GM12878 (cell line): ENCODE measurements at regions not wholly inside any gene's neighbourhood (a gene's known extent, or its start where the extent isn't known, plus 50 kb on each side); places are given as distances from the start of the nearest gene placed in this dataset.

Experiments used
- ATAC-seq: fragments of 200-7000 bp; cut with Tn5 transposase; 3 replicates; pipeline ENCODE4 v1.9.1; 2020; ENCODE audit warnings: mild to moderate bottlenecking, moderate library complexity
- BruUV-seq: library from RNA; stranded (reverse); fragments of 400-500 nt; replicated peaks from 2 replicates; lab custom pipeline; 2021; lab: Mats Ljungman, UMichigan
- CTCF ChIA-PET: fragments of 300-600 bp; sonication (Branson Sonifier 250); formaldehyde crosslinking; extraction: SDS; loops from one replicate; lab custom pipeline; 2021; ENCODE audit warnings: inconsistent platforms; lab: Yijun Ruan, JAX
- POLR2A ChIA-PET: fragments of 350-600 bp; formaldehyde crosslinking; extraction: SDS; loops from one replicate; lab custom pipeline; 2021; ENCODE audit warnings: inconsistent platforms; lab: Charles Lee
- RAD21 ChIA-PET: fragments of 300-600 bp; sonication (Branson Sonifier 250); formaldehyde crosslinking; loops from one replicate; lab custom pipeline; 2023; ENCODE audit warnings: antibody characterized with exemption; ENCODE audit not compliant: unreplicated experiment; lab: Charles Lee
- SMC1A ChIA-PET: fragments of 300-600 bp; sonication (Branson Sonifier 250); formaldehyde crosslinking; loops from one replicate; lab custom pipeline; 2023; ENCODE audit not compliant: unreplicated experiment, uncharacterized antibody; lab: Charles Lee
- DNase-seq: peaks from one replicate; pipeline ENCODE4 v3.0.0-alpha.2; 2011; ENCODE audit warnings: low read depth, low spot score
- FAIRE-seq: peaks from 3 replicates; lab custom pipeline; 2011; peaks lifted over from hg19 to GRCh38; lab: Jason Lieb, UNC
- H2AFZ ChIP-seq: 2 replicates; pipeline ENCODE4 v1.6.0; 2011; ENCODE audit warnings: low read depth, low read length, control low read depth; ENCODE audit not compliant: control insufficient read depth
- H3K27ac ChIP-seq: 2 replicates; pipeline ENCODE4 v1.5.1; 2011; ENCODE audit warnings: control low read depth; ENCODE audit not compliant: control insufficient read depth, insufficient read depth
- H3K27me3 ChIP-seq, 2 experiments: replicated peaks in 1 of 2; 2 replicates each; pipeline versions ENCODE4 v1.6.0 to v1.6.1; 2011; ENCODE audit warnings: low read length in 1 of 2; ENCODE audit not compliant: control insufficient read depth in 2 of 2, insufficient read depth in 2 of 2
- H3K36me3 ChIP-seq, 2 experiments: 2 replicates each; pipeline ENCODE4 v1.5.1; 2011; ENCODE audit warnings: low read length in 1 of 2; ENCODE audit not compliant: control insufficient read depth in 2 of 2, insufficient read depth in 2 of 2
- H3K4me1 ChIP-seq: 2 replicates; pipeline ENCODE4 v1.6.1; 2011; ENCODE audit warnings: mild to moderate bottlenecking, low read length, moderate library complexity, mixed read lengths; ENCODE audit not compliant: control insufficient read depth, insufficient read depth
- H3K4me2 ChIP-seq: 2 replicates; pipeline ENCODE4 v1.6.0; 2011; ENCODE audit warnings: control low read depth; ENCODE audit not compliant: control insufficient read depth, insufficient read depth
- H3K4me3 ChIP-seq: fragments of 200-600 bp; sonication (generic); 2 replicates; pipeline ENCODE4 v1.5.1; 2016
- H3K79me2 ChIP-seq: 2 replicates; pipeline ENCODE4 v1.6.0; 2011; ENCODE audit warnings: low read length; ENCODE audit not compliant: control insufficient read depth, insufficient read depth
- H3K9ac ChIP-seq: 2 replicates; pipeline ENCODE4 v1.8.0; 2011; ENCODE audit warnings: low read length, control low read depth, mixed read lengths; ENCODE audit not compliant: control insufficient read depth, insufficient read depth
- H3K9me3 ChIP-seq: replicated peaks from 3 replicates; pipeline ENCODE4 v1.5.1; 2011; ENCODE audit warnings: mild to moderate bottlenecking, low read length; ENCODE audit not compliant: control insufficient read depth, insufficient read depth
- H4K20me1 ChIP-seq: 2 replicates; pipeline ENCODE4 v1.6.0; 2011; ENCODE audit not compliant: control insufficient read depth, insufficient read depth
- MEF2B ChIP-seq: fragments of 450-650 bp; IDR thresholded peaks from 2 replicates; pipeline ENCODE4 v1.6.1; 2018; ENCODE audit warnings: mild to moderate bottlenecking, moderate library complexity; ENCODE audit not compliant: partially characterized antibody, poor library complexity, severe bottlenecking
- NRF1 ChIP-seq: conservative IDR thresholded peaks from 2 replicates; pipeline ENCODE4 v1.6.1; 2011; ENCODE audit warnings: mild to moderate bottlenecking, low read depth, low read length, improper control_type of control experiment
- SRF ChIP-seq, 2 experiments: IDR thresholded peaks; 2 replicates each; pipeline ENCODE4 v1.6.1; 2011; ENCODE audit warnings: low read depth in 2 of 2, low read length in 2 of 2, mild to moderate bottlenecking in 1 of 2, moderate library complexity in 1 of 2
- TARDBP ChIP-seq: IDR thresholded peaks from 2 replicates; pipeline ENCODE4 v1.6.1; 2016; ENCODE audit warnings: borderline replicate concordance
- TCF7 ChIP-seq: IDR thresholded peaks from 2 replicates; pipeline ENCODE4 v1.6.1; 2014; ENCODE audit warnings: antibody characterized with exemption, borderline replicate concordance
- WGBS: methylation state at CpG from one replicate; pipeline ENCODE4 v1.1.6; 2016; ENCODE audit warnings: low lambda C conversion rate; ENCODE audit not compliant: insufficient replicate concordance, insufficient coverage; ENCODE audit errors: missing lambda C conversion rate; 5-methylcytosine and 5-hydroxymethylcytosine counted together
- in situ Hi-C: fragments of 300-500 bp; cut with MboI; formaldehyde crosslinking; loops from 9 replicates; pipeline ENCODE4 v1.14.3; 2018; ENCODE audit warnings: mixed read lengths
- intact Hi-C: fragments of 100-400 bp; cut with micrococcal nuclease; formaldehyde crosslinking; loops from one replicate; pipeline ENCODE4 v1.14.2; 2022; ENCODE audit not compliant: unreplicated experiment
- TF ChIP-seq, protein P1 (sequence below): IDR thresholded peaks from 2 replicates; pipeline ENCODE4 v1.6.1; 2011; ENCODE audit warnings: borderline replicate concordance, low read depth, mild to moderate bottlenecking, moderate library complexity, low read length; ENCODE audit not compliant: insufficient read depth, poor library complexity, severe bottlenecking
- TF ChIP-seq, protein P2 (sequence below): fragments of 450-650 bp; IDR thresholded peaks from 2 replicates; pipeline ENCODE4 v1.6.1; 2017; ENCODE audit warnings: mild to moderate bottlenecking, low read depth, inconsistent platforms; ENCODE audit not compliant: poor library complexity, severe bottlenecking
- TF ChIP-seq, protein P3 (sequence below): fragments of 450-650 bp; conservative IDR thresholded peaks from 2 replicates; pipeline ENCODE4 v1.6.1; 2017; ENCODE audit warnings: mild to moderate bottlenecking, moderate library complexity

DNA sequence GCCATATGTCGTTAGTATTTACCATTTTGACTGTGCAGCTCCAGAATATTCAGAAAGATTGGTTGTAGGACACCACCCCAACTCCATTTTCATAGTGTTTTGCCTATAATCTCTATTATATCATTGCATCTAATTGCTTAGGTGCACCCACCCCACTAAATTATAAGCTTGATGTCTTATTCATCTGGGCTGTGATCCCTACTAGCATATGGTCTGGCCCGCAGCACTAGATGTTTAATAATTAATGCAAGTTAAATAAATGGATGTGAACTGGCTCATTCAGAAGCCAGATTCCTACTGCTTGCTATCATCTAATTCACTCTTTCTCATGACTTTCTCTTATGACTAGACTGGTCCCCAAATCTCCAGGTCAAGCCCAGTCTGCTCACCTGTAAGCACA, 143.5 kb downstream of the RELL1 start:
- no peak for ATAC-seq
- H3K4me1 ChIP-seq, result no peaks in the 10 kb centered on the region
- ChIA-PET POLR2A (no interaction called here), SMC1A (no interaction called here)
- H3K79me2 ChIP-seq, result no peaks in the 10 kb centered on the region
- no peaks in the 10 kb centered on the region for H4K20me1 ChIP-seq
- DNase-seq, result no peak
- H3K27me3 ChIP-seq, result no peaks in the 10 kb centered on the region; a peak in 1 of 4 replicates
- intact Hi-C loops (no loop called here), in situ Hi-C loops (no loop called here)
- no peaks in the 10 kb centered on the region for H3K36me3 ChIP-seq
- H3K4me2 ChIP-seq, result no peak overlapping the region
- H3K9me3 ChIP-seq, result no peaks in the 10 kb centered on the region; the same call in 1 of the 3 replicates
- no peak overlapping the region for H3K4me3 ChIP-seq
- WGBS, result 52% methylated on average over 2 of the region's 2 CpGs
- H2AFZ ChIP-seq, result no peak overlapping the region
- TF ChIP-seq, protein P1, sequence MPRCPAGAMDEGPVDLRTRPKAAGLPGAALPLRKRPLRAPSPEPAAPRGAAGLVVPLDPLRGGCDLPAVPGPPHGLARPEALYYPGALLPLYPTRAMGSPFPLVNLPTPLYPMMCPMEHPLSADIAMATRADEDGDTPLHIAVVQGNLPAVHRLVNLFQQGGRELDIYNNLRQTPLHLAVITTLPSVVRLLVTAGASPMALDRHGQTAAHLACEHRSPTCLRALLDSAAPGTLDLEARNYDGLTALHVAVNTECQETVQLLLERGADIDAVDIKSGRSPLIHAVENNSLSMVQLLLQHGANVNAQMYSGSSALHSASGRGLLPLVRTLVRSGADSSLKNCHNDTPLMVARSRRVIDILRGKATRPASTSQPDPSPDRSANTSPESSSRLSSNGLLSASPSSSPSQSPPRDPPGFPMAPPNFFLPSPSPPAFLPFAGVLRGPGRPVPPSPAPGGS, result no peak
- TF ChIP-seq SRF (IDR thresholded peaks at IDR 0.05; ENCODE audit: low read depth in 2 of 2, low read length in 2 of 2) (no peak), TARDBP (no peak), TCF7 (no peak), MEF2B (no peak), NRF1 (no peak)
- TF ChIP-seq, protein P2, sequence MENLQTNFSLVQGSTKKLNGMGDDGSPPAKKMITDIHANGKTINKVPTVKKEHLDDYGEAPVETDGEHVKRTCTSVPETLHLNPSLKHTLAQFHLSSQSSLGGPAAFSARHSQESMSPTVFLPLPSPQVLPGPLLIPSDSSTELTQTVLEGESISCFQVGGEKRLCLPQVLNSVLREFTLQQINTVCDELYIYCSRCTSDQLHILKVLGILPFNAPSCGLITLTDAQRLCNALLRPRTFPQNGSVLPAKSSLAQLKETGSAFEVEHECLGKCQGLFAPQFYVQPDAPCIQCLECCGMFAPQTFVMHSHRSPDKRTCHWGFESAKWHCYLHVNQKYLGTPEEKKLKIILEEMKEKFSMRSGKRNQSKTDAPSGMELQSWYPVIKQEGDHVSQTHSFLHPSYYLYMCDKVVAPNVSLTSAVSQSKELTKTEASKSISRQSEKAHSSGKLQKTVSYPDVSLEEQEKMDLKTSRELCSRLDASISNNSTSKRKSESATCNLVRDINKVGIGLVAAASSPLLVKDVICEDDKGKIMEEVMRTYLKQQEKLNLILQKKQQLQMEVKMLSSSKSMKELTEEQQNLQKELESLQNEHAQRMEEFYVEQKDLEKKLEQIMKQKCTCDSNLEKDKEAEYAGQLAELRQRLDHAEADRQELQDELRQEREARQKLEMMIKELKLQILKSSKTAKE, result no peak
- TF ChIP-seq, protein P3, sequence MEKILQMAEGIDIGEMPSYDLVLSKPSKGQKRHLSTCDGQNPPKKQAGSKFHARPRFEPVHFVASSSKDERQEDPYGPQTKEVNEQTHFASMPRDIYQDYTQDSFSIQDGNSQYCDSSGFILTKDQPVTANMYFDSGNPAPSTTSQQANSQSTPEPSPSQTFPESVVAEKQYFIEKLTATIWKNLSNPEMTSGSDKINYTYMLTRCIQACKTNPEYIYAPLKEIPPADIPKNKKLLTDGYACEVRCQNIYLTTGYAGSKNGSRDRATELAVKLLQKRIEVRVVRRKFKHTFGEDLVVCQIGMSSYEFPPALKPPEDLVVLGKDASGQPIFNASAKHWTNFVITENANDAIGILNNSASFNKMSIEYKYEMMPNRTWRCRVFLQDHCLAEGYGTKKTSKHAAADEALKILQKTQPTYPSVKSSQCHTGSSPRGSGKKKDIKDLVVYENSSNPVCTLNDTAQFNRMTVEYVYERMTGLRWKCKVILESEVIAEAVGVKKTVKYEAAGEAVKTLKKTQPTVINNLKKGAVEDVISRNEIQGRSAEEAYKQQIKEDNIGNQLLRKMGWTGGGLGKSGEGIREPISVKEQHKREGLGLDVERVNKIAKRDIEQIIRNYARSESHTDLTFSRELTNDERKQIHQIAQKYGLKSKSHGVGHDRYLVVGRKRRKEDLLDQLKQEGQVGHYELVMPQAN, result no peak
- TF ChIP-seq, all 136 proteins: peak for 0
- RAD21 ChIA-PET, result no interaction called here
- CTCF ChIA-PET, result no interaction called here
- no peak for FAIRE-seq
- no peak overlapping the region for H3K27ac ChIP-seq
- no TSS peak for BruUV-seq
- no peak overlapping the region for H3K9ac ChIP-seq
